ENCODE measurements at regions not wholly inside any gene's neighbourhood (a gene's known extent, or its start where the extent isn't known, plus 50 kb on each side); places are given as distances from the start of the nearest gene placed in this dataset.
"Not testable (repeated sequence)": the region's sequence is repeated elsewhere in the genome, so short reads cannot be mapped to it uniquely, and the experiment has no call there.

- no peak for DNase-seq
These were observed 51.0 kb upstream of the SORCS2 start for GRCh38 chr4:7141151-7141834.

GRCh38 chr4:7140692-7141069, 51.7 kb upstream of the SORCS2 start:
- no peak for DNase-seq

- DNase-seq = no peak
These were observed 52.2 kb upstream of the SORCS2 start for GRCh38 chr4:7140062-7140691.

- DNase-seq = no peak
These were observed 53.0 kb upstream of the SORCS2 start for GRCh38 chr4:7139167-7139982.

- no peak for DNase-seq
These were observed 53.8 kb upstream of the SORCS2 start for GRCh38 chr4:7138223-7139166.

GRCh38 chr4:7137326-7138200, 54.8 kb upstream of the SORCS2 start:
- no peak for DNase-seq

GRCh38 chr4:7136351-7136750, 56.0 kb upstream of the SORCS2 start:
- DNase-seq = no peak

- DNase-seq = peak; percentile 75
These were observed 57.0 kb upstream of the SORCS2 start for GRCh38 chr4:7135389-7135746.

GRCh38 chr4:7134737-7135388, 57.5 kb upstream of the SORCS2 start:
- peak; percentile 97 for DNase-seq

GRCh38 chr4:7133818-7134650, 58.3 kb upstream of the SORCS2 start:
- not testable (repeated sequence) for DNase-seq

- peak; percentile 29 for DNase-seq
These were observed 59.4 kb upstream of the SORCS2 start for GRCh38 chr4:7132730-7133582.

GRCh38 chr4:7132249-7132648, 60.1 kb upstream of the SORCS2 start:
- no peak for DNase-seq

GRCh38 chr4:7131498-7132031, 60.8 kb upstream of the SORCS2 start:
- no peak for DNase-seq

- no peak for DNase-seq
These were observed 61.6 kb upstream of the SORCS2 start for GRCh38 chr4:7130621-7131211.

- no peak for DNase-seq
These were observed 62.2 kb upstream of the GRPEL1 start for GRCh38 chr4:7129871-7130620.

GRCh38 chr4:7128644-7129043, 60.8 kb upstream of the GRPEL1 start:
- no peak for DNase-seq

- no peak for DNase-seq
These were observed 60.4 kb upstream of the GRPEL1 start for GRCh38 chr4:7128234-7128633.

GRCh38 chr4:7127576-7127975, 59.7 kb upstream of the GRPEL1 start:
- DNase-seq = no peak

All from fibroblast of skin of scalp (primary cell).